GM11168 (cell line): ENCODE measurements at regions not wholly inside any gene's neighbourhood (a gene's known extent, or its start where the extent isn't known, plus 50 kb on each side); places are given as distances from the start of the nearest gene placed in this dataset.
"Not testable (repeated sequence)": the region's sequence is repeated elsewhere in the genome, so short reads cannot be mapped to it uniquely, and the experiment has no call there.

Experiments
- in situ Hi-C: fragments of 300-500 bp; cut with MboI; formaldehyde crosslinking; loops from one replicate; pipeline ENCODE4 v1.12.0; 2022; ENCODE audit warnings: low sequenced_read_pairs; ENCODE audit not compliant: unreplicated experiment

DNA sequence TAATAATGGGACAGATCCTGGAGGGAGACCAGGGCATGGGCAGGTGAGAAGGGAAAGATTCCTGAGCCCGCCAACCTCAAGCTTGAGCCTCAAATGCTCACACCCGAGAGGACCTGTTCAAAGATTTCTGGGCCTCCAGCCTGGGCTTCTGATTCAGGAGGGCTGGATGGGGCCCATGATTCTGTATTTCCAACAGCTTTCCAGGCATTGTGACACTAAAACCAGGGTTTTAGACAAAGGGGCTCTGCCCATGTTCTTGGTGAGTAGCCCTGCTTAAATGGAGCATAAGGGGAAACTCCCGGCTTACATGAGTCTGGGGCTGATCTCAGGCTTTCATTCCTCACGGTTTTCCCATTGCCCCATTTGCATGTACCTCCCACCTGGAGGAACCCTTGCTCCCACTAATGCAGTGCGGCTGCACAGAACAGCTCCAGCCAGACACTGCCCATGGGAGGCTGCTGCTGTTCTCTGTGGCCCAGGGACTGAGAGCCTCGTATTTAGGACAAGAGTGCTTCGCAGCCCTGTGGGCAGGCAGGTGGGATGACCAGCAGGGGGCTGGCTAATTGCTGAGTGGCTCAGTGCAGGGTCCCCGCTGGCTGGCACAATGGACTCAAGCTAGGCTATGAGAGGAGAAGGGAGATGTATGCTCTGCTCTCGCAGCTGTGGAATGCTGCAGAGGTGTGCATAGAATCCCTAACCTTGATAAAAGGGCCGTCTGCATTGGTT, 135.3 kb upstream of the COBL start:
- in situ Hi-C loops, result no loop called here

DNA sequence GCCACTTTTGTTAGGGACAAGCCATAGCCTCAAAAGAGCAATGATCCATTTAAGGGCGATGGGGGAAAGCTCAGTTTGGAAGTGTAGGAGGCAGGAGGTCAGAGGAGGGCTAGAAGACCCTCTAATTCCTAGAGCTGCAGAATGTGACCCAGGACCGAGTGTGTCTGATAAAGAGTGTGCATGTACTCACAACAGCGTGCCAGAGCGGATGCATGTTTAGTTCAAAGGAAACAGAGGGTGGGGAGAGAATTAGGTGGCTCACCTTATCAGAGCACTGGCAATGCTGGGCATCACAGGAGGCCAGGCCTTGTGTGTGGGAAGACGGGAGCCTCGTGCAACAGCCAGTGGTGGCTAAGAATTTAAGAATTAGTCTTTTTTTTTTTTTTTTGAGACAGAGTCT, 133.9 kb upstream of the COBL start:
- in situ Hi-C loops, result no loop called here

DNA sequence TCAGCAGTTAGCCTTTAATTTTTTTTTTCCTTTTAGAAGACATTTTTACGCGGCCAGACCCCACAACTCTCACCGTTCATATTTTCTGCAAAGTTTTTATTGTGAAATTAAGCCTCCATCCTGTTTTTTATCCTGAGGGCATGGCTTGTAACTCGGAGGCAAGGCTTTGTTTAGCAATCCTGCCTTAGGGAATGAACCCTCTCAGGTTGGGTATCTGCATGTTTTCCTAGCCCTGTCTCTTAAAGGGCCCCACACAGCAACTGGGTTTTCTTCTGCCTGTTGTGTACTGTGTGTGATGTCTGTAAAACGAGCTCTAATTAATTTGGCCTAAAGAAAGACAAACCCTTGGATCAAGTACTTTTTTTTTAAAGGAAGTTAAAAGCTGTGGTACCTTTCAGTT, 130.2 kb upstream of the COBL start:
- in situ Hi-C loops, result no loop called here

DNA sequence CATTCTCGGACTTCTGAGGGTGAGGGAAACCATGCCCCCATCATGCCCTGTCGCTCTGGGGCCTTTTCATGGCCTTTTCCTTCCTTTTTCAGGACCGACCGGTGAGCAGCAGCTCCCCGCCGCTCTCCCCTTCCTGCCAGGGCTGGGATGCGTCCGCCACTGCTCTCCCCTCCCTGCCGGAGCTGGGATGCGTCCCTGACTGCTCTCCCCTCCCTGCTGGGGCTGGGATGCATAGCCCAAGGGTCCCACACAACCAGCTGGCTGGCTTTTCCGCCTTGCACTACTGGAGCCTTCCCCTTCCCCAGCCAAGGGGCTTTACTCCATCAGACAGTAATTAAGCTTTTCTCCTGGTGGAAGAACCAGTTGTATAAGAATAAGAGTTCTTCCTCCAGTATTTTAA, 129.7 kb upstream of the COBL start:
- in situ Hi-C loops, result no loop called here

DNA sequence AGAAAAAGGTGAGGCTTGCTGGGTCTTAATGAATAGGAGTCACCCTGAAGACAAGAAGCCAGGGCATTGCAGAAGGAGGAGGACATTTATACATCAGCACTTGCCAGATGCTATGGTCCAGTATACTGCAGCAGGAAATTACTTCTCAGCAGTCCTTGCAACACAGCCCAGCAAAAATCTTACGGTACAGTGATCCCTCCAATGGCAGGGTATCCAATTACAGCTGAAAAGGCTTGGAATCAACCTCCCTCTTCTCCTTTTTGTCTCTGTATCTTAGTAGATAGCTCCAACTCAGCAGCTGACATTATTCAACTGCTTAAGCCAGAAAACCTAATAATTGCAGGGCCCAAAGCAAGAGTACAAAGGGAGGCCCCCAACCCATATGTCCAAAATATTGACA, 128.3 kb upstream of the COBL start:
- in situ Hi-C loops, result no loop called here

- in situ Hi-C loops, result no loop called here
Observed at GRCh38 chr7:51430480-51431086, 114.0 kb upstream of the COBL start.

DNA sequence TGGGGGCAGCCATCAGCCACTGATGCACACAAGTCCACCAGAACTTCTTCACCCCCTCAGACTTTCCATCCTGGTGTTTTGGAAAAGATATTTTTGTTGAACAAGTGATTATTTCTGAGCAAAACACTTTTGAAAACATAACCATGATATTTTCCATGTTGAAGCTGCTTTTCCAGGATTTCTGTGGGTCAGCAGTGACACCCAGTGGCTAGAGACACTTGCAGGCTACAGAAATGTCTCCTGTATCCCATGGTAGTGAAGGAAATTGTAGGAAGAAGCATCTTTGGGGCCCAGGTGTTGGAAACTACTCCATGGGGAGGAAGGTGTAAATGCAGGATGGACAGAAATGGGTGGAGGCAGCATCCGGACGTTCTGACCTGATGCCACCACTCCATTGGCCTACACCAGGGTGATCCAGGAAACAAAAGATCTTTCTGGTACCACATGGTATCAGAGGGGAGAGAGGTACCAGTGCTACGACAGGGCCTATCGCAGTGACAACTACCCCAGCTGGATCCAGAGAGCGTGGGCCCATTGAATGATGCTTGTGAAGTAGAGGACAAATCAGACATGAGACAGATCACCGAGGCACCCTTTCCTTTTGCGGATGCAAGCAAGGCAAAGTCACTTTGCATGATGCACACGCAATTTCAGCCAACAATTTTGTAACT, 111.7 kb upstream of the COBL start:
- in situ Hi-C loops, result no loop called here

DNA sequence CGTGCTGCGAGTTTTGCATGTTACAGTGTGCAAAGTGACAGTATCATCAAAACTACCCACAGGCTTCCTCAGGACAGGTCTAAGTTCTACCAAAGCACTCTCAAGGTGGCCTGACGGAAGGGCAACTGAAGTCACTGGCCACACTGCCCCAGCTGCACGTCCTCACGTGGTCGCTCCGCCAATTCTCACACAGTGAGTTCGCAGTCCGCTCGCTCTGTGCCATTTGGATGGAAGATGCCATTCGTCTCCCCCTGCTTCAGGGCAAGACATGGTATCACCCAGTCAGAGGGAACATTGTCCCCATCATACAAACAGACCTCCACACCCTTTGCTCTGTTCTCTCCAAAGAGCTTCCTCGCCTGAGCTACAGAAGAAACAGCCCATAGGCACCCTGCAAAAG, 109.6 kb upstream of the COBL start:
- in situ Hi-C loops, result no loop called here

DNA sequence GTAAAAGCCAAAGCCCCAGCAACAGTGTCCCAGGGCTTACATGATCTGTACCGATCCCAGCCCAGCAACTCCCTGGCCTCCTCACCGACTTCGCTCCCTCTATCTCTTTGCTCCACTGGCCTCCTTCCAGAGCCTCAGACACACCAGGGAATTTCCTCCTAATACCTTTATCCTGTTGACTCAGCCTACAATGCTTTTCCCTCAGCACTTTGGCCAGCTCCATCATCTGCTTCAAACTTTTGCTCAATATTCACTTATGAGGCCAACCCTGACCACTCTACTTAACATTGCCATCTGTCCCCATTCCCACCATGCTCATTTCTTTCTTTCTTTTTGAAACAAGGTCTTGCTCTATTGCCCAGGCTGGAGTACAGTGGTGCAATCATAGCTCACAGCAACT, 93.3 kb upstream of the COBL start:
- in situ Hi-C loops, result not testable (repeated sequence)

- in situ Hi-C loops, result not testable (repeated sequence)
Observed at GRCh38 chr7:51397608-51398007, 81.0 kb upstream of the COBL start.

GRCh38 chr7:51393003-51393402, 76.4 kb upstream of the COBL start:
- in situ Hi-C loops, result not testable (repeated sequence)

- in situ Hi-C loops, result not testable (repeated sequence)
Observed at GRCh38 chr7:51389952-51390351, 73.3 kb upstream of the COBL start.

DNA sequence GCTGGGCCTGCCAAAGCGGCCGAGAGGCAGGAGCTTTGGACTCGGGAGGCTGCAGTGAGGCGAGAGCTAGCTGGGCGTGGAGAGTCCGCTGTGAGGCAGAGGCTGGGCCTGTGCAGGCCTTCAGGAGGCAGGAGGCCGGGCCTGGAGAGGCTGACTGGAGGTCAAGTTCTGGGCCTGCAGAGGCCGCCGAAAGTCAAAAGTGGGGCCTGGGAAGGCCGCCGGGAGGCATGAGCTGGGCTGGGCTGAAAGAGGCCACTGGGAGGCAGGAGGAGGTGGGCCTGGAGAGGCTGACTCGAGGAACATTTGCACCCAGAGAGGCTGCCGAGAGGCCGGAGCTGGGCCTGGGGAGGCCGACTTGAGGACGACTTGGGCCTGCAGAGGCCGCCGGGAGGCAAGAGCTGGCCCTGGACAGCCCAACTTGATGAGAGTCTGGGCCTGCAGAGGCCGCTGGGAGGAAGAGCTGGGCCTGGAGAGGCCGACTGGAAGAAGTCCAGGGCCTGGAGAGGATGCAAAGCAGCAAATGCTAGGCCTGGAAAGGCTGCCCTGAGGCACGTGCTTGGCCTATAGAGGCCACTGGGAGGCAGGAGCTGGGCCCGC, 72.7 kb upstream of the COBL start:
- in situ Hi-C loops, result not testable (repeated sequence)

- in situ Hi-C loops, result not testable (repeated sequence)
Observed at GRCh38 chr7:51388241-51388640, 71.6 kb upstream of the COBL start.

GRCh38 chr7:51386806-51387568, 70.4 kb upstream of the COBL start:
- in situ Hi-C loops, result not testable (repeated sequence)

DNA sequence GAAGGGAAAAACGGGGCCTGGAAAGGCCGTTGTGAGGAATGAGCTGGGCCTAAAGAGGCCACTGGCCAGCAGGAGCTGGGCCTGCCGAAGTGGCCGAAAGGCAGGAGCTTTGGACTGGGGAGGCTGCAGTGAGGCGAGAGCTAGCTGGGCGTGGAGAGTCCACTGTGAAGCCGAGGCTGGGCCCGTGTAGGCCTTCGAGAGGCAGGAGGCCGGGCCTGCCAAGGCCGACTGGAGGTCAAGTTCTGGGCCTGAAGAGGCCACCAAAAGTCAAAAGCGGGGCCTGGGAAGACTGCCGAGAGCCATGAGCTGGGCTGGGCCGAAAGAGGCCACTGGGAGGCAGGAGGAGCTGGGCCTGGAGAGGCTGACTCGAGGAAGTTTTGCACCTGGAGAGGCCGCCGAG, 69.6 kb upstream of the COBL start:
- in situ Hi-C loops, result not testable (repeated sequence)

GRCh38 chr7:51382243-51382642, 65.6 kb upstream of the COBL start:
- in situ Hi-C loops, result not testable (repeated sequence)

DNA sequence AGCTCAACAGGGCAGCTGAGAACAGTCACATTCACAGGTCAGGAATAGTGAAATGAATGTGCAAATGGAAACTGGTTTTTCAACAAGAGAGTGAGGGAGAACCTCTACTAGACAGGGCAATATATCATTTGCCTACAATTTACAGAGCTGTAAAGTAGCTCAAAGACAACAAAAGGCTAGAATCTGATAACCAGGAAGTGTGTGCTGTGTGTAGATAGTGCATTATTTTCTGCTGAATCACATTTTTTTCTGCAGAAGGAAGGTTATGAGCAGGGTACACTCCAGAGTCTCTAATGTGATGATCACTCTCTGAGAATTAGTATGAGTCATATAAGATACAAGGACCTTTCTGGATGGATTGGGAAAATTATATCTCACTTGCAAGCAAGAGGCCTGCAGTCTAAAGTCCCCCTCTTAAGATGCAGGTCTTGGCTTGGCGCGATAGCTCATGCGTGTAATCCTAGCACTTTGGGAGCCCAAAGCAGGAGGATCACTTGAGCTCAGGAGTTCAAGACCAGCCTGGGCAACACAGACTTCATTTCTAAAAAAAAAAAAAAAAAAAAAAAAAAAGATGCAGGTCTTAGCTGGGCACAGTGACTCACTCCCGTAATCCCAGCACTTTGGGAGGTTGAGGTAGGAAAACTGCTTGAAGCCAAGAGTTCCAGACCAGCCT, 59.9 kb upstream of the COBL start:
- in situ Hi-C loops, result no loop called here

GRCh38 chr7:51374936-51375335, 58.3 kb upstream of the COBL start:
- in situ Hi-C loops, result loop anchor here (25.0 kb wide), 1 partner anchor 213 kb away; no protein-coding TSS in a partner anchor

DNA sequence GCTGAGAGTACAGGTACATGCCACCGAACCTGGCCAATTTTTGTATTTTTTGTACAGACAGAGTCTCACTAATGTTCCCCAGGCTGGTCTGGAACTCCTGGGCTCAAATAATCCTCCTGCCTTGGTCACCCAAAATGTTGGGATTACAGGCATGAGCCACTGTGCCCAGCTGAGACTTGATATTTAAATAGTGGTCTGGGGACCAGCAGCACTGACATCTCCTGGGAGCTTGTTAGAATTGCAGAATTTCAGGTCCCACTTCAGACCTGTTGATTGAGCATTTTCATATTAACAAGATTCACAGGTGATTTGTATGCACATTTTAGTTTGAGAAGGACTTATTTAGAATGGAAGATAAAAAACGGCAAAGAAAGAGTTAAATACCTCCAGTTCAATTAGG, 57.0 kb upstream of the COBL start:
- in situ Hi-C loops, result loop anchor here (25.0 kb wide), 1 partner anchor 211 kb away; no protein-coding TSS in a partner anchor
